GM21723 (cell line): ENCODE measurements at regions not wholly inside any gene's neighbourhood (a gene's known extent, or its start where the extent isn't known, plus 50 kb on each side); places are given as distances from the start of the nearest gene placed in this dataset.
"Not testable (repeated sequence)": the region's sequence is repeated elsewhere in the genome, so short reads cannot be mapped to it uniquely, and the experiment has no call there.

ENCODE experiments used
- ATAC-seq: cut with Tn5 transposase; IDR thresholded peaks from one replicate; pipeline ENCODE4 v1.9.1; 2021; ENCODE audit warnings: mild to moderate bottlenecking, moderate library complexity; ENCODE audit not compliant: unreplicated experiment

DNA sequence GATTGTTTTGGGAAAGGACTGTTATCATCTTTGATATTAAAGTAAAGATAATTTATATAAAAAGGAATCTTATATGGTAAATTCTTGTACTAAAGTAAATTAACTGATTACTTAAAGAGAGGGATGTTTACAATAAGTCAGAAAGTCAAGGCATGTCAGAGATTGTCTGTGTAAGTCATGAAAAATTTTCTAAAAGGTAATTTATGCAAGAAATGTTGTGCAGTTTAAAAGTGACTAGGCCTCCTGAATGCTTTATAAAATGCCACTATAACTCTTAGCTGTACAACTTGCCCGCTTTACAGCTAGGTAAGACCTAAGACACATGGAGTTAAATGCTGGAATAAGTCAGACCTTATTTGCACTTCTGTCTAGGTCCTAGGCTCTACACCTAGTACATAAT lies 692.9 kb downstream of the GBE1 start:
- ATAC-seq, result no peak

DNA sequence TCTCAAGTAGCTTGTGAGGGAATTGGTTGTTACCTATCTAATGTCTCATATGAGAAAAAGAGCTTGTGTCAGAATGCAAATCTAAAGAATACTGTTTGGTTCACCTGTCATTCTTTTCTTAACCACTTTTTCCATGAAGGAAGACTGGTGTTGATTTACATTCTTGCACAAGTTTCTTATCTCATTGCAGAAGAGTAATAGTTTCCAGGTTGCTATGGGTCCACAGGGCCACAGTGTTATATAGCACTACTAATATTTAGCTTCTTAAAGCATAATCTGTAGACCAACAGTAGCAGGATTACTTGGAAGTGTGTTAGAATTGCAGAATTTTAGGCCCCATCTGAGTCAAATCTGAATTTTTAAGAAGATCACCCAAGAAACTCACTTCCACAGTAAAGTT lies 697.5 kb downstream of the GBE1 start:
- no peak for ATAC-seq

DNA sequence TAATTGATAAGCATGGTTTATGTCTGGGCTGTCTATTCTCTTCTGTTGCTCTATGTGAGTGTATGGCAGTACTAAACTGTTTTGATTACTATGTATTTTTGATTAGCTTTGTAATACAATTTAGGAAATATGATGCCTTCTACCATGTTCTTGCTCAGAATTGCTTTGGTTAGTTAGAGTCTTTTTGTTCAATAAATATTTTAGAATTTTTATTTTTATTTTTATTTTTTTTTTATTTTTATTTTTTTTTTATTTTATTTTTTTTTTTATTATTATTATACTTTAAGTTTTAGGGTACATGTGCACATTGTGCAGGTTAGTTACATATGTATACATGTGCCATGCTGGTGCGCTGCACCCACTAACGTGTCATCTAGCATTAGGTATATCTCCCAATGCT lies 710.3 kb downstream of the GBE1 start:
- ATAC-seq, result not testable (repeated sequence)

DNA sequence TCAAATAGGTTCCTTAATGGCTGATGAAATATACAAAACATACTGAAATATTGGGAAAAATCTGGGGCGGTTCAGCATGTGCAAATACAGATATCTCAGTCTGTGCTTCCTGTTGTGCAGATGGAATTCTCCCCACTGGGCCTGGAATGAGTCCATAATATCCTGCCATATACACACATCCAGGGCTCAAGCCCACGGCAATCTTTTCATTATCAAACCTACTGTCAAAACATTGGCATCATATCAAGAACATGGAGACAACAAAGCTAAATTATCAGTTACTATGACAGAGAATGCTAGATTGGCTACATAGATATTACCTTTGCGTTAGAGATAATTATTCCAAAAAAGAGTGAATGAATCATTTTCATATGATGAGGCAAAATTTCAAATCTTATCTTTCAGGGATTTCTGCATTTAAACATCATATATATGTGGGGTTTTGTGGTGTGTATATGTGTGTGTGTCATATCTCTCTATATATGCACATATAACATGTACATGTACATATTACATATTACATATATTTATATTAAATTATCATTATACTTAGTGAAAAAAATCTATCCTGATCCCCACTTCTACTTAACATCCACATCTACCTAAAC lies 713.3 kb downstream of the GBE1 start:
- no peak for ATAC-seq

DNA sequence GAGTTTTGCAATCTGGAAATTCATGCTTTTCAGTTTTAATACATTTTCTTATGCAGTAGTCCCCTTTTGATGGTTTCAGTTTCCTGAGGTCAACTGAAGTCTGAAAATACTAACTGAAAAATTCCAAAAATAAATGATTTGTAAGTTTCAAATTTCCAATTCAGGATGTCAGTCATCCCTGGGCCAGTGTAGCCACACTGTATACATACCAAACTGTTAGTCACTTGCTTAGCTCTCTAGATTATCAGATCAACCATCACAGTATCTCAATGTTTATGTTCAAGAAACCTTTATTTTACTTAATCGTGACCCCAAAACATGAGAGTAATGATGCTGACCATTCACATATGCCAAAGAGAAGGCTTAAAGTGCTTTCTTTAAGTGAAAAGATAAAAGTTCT lies 715.5 kb downstream of the GBE1 start:
- no peak for ATAC-seq

DNA sequence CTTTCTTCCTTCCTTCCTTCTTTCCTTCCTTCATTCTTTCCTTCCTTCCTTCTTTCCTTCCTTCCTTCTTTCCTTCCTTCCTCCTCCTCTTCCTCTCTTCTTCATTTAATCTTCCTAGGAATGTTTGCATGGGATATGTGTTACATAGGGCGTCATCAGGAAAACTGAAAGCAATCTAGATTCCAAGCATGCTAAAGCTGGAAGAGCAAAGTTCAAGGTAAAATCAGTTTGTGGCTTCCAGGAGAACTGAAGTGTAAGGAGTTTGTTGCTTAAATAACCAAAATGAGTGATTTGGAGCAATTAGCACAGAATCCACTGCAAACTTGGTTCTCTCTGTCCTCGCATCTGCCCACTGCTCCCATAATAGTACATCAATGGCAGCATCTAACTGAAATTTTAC lies 716.2 kb downstream of the GBE1 start:
- no peak for ATAC-seq

DNA sequence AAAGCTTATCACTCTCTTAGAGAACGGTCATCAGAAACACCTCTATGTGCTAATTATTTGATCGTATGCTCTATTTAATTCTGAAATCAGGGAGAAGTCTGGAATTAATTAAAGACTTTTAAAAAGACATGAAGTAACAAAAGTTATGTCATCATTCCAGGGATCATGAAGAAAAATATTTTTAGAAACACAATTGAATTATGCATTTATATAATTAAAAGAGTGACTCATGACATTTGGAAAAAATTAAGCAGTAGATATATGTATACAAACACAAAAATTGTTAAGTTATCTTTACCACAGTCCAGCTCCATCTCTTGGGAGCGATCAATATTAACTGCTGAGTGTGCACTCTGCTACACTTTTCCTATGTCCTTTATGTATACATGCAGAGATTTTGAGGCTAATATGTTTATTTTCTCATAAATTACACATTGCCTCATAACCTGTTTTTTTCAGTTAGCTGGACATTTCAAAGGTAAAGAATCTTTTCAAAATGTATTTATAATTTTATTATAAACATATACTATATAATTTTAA lies 717.7 kb downstream of the GBE1 start:
- no peak for ATAC-seq

DNA sequence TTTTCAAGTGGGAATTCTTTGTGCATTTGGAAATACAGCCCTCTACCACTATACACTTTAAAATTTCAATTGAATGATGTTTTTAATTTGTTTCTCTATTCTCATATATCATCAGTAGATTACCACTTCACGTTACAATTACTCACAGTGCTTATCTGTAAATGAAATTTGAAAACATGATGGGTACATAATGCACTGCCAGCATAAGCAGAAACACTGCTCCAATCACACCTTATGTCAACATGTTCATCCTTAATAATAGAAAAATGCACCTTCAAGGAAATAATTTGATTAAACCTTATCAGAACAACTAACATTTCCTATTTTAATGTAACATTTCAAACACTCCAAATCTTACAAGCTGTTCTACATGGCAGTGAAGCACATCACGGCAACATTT lies 718.4 kb downstream of the GBE1 start:
- no peak for ATAC-seq

DNA sequence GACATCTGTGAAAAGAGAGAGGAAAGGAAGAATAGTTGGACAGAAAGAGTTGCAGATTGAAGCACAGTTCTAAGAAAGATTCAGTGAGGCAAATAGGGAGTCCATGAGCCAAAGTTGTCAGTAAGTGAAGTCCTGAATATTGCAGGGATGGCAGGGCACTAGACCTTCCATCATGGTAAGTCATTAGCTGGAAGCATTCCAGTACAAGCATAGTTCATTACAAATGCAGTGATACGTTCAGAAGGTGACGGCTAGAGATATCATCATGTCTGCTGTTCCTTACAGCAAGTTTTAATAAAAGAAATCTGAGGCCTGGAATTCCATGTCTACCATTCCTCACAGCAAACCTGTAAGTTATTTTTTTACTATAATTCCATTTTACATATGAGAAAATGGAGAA lies 720.1 kb downstream of the GBE1 start:
- no peak for ATAC-seq

DNA sequence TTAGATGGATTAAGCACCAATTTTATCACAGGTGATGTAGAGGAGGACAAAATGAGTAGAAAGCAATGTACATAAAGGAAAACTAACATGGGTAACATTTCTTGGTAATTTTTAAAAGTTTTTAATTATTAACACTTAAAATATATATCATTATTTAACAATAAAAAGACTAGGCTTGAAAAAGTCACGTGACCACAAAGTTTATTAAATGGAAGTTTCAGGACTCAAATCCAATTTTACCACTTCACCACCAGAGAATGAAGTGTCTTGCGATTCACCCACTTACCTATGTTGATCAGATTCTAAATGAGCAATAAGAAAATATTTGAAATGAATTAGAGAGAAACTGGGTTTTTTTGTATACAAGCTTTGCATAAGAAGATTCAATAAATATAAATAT lies 721.3 kb downstream of the GBE1 start:
- no peak for ATAC-seq

DNA sequence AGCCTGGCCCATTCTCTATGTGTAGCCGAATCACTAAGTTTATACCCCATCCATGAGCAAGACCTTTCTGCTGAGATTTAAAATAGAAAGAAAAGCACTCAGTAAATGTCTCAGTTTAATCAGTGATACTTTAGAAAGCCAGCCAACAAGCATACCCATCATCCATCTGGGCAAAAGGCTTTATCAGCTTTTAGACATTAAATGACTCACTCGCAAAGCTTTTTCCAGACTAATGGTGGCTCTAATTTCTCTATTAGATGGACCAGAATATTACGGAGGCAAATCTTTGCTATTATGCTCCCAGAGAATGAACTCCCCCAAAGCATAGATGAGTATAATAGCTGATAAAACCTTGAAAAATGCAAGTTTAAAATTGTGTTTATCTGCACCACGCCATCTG lies 727.8 kb downstream of the GBE1 start:
- ATAC-seq, result no peak

DNA sequence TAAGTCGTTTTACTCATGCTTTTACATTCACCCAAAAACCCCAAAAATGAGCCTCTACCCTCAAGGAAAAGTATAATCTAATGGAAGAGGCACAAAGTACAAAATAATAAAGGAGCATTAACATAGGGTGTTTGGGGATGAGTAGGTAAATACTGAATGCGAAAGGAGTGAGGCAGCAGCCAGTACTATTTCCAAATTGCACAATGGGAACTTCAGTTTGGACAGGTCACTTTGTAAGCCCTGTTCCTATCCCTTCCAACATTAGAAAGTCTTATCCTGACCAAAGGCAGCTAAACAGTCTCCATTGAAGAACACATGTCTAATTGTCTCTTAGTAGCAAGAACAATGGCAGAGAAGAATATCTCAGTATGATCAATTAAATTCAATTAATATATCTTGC lies 728.3 kb downstream of the GBE1 start:
- ATAC-seq, result no peak

DNA sequence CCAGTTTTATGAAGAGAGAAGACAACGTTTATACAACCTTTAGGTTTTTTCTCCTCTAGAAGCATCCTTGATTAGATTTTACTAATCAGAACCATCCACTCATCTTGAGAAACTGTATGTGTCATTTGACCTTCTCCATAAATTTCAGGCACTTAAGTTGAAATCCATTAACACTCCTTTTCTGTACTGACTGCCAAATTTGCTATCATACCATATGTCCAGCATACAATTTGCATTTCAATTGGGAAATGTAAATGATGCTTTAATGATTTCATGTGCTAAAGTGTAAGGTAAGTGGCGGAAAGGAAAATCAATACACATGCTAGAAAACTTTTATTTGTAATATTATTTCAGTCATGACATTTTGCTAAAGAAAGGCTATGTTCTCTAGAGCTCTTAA lies 731.6 kb downstream of the GBE1 start:
- ATAC-seq, result no peak

DNA sequence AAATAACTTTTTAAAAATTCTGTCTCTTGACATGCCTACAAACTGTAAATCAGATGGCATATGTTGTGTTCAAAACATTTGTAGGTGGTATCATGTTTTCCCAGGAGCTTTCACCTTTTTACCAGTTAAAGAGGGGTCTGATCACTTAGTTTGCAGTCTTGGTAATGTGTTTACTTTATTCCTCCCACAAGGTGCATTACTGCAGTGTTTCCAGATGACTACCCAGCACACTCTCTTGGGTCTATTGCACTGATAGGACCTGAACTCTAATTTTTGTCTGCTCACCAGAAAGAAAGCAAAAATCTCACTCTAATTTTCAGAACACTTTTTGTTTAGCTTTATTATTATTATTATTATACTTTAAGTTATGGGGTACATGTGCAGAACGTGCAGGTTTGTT lies 734.1 kb downstream of the GBE1 start:
- ATAC-seq, result no peak

DNA sequence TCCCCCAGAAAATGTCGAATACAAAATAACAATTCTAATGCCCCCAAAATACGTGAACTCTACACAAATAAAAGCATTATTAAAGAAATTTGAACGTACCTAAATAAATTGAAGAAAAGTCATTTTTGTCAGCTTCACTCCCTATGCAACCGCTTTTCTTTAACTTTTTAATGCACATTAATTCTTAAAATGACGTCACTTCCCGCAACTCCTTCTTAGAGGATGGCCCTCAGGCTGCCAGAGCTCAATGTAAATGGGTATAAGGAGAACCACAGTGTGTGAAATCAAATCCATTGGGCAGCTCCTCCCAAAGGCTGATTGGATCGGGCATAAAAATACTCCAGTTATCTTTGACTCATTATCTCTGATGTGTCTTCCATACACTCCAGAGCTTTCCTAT lies 736.9 kb downstream of the GBE1 start:
- ATAC-seq, result no peak

DNA sequence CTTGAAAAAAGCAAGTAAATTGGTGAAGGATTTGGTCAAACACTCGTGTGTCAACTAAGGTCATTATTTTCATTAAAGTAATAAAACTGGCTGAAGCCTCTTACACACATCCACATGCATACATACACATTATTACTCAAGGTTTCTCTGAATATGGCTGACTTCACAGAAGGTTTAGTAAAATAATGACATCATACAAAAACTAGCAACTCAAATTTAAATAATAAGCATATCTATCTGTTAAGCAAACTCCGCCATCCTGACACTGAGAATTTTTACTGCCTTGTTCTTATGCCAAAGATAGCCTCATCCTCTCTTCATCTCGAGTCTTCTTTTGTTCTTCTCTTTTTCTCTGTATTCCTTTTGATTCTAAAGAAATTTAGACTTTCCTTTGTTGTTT lies 739.1 kb downstream of the GBE1 start:
- no peak for ATAC-seq

DNA sequence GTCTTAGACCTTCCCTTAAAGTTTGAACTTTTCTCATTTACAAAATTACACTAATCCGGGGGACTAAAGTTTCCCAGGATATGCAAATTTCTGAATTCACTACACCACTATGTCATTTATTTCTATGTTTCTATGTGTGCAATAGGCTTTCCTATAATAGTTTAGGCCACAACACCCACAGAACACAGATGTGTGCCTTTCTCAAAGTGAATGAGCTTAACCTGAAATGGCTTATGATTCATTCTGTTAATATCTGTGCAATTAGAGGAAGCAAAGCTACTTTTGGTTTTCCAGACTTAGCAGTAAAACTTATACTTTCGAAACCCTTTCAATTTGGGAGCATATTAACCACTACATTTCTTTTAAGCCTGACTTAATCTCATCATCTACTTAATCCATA lies 748.1 kb downstream of the GBE1 start:
- ATAC-seq, result no peak

DNA sequence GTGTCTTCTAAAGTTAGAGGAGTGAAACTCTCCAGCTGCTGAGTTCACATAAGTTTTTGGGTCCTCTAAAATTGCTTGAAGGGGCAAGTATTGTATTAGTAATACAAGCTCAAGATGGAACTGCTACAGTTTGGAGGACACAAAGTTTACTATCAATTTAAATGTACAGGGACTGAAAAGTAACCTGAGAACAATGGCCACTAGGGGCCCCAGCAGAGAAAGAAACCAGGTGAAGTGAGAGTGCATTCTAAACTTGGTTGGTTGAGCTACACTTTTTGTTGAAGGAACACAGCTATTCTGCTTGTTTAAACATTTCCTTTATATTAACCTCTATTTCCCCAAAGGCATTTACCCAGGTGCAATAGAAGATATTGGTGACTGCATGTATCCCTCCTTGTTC lies 755.5 kb downstream of the GBE1 start:
- no peak for ATAC-seq

DNA sequence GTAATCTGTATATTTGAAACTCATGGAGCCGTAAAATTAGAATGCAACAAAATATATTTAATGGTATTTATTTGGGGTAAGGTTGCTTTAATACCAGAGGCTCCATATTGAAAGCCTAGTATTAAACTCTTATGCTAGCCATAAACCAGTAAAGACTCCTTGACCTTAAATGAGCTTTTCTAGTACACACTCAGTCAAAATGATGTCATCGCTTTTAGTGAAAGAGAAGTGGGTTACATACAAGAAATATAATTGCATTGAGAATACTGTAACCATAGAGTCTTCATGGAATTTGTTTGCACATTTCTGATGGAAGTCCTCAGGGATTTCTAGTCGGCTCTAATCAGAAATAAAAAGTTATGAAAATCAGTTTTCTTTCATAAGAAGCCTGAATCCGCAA lies 757.6 kb downstream of the GBE1 start:
- no peak for ATAC-seq

DNA sequence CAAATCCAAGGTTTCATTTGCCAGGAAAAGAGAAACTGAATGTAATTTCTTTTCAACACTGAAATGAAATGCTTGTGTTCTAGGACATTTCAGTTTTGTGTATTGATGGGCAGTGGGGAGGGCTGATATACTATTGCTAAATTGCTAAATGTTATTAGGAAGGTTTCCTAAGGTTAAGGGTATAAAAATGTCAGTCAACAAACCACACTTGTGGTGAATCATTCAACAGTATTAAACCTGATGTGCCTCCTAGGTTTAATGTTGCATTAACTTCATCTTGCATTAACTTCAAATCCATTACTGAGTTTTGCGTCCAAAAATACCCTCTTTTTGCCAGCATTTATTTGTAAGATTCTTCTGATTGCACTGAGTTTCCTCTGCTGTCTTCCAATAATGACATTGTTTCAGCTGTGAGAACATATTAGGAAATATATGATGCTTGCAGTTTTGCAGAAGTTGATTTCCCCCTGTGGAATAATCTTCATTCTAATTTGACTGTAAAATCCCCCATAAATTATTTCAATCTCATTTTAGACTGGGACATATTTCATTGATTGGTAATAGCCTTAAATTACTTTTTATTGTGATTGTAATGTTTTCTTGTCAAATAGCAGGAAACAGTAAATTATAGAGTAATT lies 758.3 kb downstream of the GBE1 start:
- ATAC-seq, result no peak

DNA sequence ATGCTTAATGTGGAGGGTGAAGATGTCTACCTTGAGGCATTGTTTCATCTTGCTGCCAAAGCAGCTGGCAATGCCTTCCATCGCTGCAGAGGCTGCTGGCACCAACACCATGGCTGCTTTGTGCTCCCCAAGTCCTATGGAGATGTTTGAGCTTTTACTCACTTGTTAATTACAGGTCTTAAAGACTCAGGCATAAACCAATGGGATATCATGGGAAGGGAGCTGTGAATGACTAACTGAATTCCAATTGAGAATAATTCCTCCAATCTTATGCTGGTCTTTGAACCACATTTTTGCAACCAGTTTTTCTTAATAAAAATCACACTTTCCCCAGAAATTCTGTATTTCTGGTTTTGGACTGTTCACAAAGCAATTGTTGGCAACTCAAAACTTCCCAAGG lies 762.0 kb downstream of the GBE1 start:
- no peak for ATAC-seq

DNA sequence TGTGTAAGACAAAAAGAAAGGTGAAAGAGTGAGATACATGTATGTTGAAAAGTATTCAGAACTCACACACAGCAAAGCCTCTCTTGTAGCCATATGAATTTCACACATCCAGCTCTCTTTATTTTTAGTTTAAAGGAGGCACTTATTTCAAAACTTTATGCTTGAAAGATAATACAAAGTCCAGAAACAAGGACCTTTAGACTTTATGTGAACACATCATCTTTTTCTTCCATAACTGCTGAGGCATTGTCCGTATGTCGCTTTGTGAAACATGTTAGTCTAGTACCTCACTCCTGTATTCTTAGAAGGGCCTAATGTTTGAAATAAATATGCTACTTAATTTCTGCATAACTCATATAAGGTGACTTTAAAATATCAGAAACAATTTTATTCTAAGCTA lies 763.4 kb downstream of the GBE1 start:
- no peak for ATAC-seq

DNA sequence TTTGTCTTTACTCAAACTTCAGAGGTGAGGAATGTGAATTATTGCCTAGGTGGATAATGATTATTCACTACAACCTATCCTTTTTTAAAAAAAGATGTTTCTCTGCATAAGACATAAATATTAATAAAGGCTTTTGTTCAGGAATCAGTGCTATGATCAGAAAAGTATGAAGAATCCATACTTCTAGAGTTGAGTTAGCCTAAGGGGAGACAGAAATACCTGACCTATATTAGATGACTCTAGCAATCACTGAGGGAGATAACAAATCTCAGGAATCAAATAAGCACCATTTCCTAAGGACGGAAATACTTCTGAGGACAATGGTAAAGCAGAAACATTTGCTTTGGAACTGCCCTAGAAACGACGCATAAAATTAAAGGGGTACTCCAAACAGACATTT lies 763.8 kb downstream of the GBE1 start:
- ATAC-seq, result no peak
